MV-4-11 (cell line): ENCODE measurements at regions not wholly inside any gene's neighbourhood (a gene's known extent, or its start where the extent isn't known, plus 50 kb on each side); places are given as distances from the start of the nearest gene placed in this dataset.

ENCODE experiments used
- DNase-seq: peaks from one replicate; lab custom pipeline; 2025; lab: John Stamatoyannopoulos, UW

DNA sequence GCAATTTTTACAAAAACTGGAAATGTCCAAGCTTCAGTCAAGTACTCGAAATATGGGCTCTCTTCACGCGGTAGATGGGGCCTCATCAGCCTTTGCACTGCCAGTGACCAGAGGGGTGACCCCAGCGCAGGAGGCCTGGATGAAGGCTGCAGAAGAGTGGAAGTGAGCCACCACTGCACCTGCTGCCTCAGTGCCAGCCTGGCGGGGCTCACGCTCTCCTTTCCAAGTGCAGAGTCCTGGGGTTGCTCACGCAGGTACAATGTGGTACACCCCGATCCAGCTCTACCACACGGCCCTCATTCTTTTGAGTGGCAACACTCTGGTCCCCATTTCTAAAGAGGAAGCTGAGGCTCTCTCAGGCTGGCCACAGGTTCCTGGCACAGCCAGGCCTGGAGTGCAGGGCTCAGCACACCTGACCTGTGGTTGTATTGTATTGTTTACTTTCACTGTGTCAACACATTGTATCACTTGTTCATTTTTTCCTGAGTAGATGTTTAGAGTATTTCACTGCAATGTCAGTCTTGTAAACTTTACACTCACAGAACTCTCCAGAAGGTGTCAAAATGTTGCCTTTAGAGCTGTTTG lies 97.3 kb upstream of the SOX1 start:
- no peak for DNase-seq

DNA sequence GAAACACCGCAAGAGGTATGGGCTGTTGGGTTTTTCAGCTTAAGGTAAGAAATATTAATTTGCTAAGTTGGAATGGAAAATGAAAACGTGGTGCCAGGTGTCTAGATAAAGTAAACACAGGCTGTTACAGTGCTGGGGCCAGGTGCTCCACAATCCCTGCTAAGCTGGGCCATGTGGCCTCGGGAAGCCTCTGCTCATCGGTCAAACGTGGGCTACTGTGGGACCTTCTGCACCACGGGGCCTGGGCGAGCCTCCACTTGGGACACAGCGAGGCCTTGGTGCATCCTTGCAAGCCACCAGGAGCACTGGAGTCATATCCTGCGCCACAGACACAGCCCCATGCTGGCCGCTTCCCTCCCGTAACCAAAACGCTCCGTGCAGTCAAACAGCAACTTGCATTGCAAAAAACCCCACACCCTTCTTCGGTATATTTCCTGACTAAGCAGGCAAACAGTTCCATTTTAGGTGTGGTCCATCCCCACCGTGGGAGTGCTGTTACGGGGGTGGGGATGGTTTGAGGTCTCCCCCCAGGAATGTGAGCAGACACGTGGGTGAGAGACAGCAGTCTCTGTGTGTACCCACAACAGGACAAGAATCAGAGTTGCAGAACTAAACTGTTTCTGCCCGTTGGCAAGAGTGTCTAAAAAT lies 96.3 kb upstream of the SOX1 start:
- DNase-seq = no peak

DNA sequence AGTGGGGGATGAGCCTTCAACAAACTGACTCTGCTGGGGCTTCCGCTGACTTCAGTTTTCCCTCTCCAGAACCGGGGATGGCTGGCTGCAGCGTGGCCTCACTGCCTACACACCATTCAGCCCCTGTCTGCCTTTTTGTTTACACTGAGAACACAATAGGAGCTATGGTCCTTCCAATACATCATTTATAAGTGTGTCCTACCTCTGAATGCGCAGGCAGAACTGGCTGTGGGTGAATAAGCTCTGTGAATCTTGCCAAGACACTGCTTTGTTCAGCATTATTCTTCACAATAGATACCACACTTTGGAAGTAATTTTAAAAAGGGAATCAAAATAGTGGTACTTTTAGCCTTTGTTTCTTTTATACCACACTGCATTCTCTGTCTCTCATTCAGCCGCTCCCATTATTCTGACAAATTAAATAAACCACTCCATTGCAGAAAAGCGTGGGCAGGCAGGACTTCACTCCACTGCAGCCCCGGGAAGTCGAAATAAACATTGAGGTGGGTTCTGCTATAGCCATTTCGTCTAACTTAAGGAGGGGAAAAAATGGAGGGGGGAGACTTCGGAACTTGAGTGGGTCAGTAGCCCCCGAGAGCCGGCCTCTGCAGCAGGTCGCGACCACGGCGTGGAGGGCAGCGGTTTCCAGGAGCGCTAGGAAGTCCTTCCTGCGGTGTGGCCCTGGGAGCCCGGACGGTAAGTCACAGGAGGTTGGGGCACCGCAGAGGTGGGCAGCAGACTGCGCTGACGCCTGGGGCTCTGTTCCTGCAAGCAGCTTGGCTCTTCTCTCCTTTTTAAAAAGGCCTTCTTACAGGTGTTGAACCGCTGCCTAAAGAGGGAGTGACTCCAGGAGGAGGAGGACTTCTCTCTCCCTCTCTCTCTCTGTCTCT lies 94.8 kb upstream of the SOX1 start:
- DNase-seq = no peak

DNA sequence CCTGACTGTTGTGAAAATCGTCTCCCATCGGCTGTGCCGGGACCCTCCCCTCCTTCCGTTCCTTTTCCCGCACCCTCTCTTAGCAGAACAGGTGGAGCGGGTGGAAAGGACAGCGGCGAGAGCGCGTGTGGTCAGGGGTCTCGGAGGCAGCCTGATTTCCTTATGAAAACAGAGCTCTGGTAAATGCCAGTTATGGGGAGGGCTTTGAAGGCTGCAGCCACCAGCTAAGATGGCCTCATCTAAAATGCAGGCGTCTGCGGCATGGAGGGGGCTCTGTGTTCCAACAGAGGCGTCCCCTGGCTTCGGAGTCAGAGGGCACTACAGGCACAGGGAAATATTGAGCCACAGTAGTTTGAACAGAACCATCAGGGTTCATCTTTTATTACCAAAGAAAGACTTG lies 93.8 kb upstream of the SOX1 start:
- no peak for DNase-seq

DNA sequence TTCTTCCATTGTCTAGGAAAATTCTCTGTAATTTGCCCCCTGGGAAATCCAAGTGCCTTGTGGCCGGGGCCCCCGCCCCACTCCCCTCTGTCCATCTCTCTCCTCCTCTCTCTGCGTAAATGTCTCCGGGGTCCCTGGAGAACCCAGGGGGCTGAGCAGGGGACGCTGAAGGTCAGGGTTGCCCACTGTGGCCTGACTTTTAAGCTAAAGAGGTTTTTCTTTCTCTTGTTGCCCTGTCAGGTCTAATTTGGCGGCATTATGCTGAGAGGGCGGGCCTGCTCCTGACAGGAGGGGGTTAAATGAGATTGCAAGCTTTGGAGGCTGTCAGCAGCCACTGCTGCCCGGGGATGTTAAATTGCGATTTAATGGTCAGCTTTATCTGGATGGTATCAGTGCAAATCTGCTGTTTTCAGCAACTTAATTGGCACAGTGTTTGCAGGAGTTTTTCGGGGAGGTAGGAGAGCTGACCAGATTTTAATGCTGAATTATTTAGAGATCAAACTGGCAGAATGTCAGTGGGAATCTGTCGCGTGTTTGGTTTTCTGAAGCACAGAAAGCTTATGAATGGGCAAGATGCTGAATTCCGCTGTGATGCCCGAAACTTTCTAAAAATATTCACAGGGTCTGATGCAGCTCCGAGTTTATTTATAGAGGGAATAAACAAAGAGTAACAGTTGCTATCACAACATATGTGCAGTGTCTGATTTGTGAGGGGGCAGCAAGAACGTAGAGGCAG lies 93.2 kb upstream of the SOX1 start:
- no peak for DNase-seq

DNA sequence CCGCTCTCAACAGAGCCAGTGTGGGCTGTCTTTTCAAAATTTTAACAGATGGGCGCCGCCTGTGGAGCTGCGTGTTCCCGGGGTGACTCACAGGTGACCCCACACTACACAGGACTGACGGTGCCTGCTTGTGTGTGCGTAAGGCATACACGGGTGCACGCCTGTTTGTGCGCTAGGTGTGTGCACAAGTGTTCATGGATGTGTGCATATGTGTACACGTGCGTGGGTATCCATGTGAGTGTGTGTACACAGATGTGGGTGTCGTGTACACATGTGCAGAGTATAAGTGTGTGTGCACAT lies 92.7 kb upstream of the SOX1 start:
- no peak for DNase-seq

DNA sequence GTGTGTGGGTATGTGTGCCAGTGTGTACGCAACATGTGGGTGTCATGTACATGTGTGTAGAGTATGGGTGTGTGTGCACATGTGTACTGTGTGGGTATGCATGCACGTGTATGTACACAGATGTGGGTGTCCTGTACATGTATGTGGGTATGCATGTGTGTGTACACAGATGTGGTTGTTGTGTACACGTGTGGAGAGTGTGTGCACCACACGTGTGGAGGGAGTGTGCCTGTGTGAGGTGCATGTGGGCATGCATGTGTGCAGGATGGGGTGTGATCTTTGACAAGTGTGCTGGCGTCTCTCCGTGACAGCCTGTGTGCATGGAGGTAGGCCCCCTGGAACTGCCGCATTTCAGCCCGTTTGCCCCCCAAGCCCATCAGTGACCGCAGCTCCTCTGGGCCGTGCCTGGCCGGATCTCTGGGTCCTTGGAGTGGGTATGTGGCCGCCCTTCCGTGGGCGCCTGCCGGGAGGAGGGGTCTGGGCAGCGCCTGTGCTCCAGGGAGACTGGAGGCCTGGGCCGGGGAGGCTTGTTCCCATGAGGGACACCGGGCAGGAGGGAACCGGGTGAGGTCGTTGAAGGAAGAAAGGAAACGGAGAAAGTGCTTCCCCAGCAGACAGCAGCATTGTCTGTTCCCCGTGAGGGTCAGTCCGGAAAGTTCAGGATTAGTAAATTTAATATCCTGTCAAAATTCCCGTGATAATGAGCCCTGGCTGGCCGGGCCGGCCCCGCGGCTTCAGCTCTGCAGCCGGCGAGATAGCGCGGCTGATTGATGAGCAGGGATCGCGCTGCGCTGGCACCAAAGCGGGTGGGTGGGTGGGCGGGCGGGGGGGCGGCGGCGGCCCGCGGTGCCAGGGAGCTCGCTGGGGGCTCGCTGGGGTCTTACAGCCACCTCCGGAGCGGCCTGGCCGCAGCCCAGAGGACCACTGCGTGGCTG lies 91.1 kb upstream of the SOX1 start:
- no peak for DNase-seq

DNA sequence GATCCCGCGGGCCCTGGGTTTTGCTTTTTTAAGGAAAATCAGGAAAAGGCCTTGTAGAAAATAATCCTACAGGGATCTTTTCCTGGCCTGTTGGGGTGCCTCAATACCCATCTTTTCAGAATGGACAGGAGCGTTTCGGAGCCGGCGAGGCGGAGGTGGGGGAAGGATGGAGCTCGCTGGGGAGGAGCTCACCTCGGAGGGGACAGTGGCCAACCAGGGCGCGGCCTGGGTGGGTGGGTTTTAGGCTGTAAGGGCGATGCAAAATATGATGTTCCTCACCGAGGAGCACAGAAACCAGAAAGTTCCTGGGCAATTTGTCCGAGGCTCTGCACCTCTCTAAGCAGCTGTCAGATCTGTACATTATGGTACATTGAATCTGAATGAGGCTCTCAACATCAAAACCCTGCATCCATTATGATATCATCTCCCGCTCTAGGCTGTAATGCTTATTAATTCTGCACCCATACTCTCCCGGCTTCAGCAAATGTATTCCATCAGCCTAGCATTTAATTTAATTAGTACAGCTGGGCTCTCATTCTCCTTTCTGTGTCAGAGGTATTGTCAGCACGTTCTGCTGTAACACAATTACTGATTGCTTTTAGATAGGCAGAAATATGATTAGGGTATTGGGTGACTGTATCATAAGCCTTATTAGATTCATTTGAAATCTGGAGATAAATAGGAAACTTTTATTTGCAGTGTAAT lies 90.3 kb upstream of the SOX1 start:
- no peak for DNase-seq

DNA sequence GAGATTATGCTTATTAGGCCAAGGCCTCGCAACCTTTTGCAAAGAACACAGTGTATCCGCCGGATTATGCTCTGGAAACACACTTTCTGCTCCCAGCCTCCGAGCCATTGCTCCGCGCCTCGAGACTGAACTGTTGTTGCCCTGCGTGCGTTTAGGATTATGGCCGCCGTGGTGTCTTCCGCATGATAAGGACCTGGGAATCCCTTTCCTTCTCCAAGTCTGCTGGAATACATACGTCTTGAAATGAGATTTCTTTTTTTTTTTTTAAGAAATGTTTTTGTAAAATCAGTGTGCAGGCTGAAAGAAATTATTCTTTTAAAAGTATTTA lies 89.8 kb upstream of the SOX1 start:
- no peak for DNase-seq

DNA sequence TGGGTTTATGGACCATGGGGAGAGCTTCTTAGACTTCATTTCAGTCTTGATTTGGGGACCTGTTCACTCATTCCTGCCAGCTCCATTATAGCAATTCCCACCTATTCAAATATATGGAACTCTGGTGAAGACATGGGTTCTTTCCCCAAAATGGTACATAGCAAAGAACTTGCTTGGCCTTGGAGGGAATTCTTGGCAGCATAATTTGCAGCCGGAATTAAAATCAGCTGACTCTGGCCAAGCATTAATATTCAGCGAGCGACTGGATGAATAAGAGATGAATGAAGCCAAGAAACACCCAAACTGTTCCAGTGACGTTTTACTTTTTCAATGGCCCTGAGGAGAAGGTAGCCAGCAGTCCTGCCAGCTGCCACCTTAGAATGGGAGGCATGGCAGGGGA lies 88.4 kb upstream of the SOX1 start:
- DNase-seq = no peak

DNA sequence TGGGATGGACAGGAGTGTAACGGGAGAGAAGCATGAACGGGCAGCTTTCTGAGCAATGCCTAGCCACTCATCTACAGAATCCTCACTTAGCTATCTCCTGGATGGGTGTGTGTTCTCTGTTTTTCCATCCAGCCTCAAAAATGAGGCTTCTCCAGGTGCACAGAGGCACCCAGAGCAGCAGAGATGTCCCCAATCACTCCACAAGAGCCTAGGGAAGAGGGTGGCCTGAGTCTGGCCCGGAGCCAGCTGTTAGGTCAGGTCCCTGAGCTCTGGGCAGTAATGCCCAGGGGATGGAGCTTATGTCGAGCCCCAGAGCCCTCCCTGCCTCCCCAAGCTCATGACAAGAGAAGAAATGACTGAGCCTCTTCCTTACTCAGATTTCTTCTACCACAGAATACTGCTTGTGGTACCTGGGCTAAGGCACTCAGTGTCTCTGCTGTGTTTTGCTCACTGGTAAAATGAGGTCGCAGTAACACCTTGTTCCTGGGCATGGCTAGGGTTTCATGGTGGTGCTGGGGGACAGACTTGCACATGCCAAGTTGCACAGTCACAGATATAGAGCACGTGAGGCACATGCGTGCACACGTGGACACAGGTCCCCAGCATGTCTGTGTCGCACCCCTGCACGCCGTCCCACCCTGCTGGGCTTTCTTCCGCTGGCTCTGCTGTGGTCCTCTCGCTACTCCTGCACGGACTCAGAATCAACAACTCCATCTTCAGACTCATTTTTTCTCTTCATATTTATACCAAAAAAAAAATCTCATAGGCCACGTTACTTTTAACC lies 86.6 kb upstream of the SOX1 start:
- DNase-seq = no peak

DNA sequence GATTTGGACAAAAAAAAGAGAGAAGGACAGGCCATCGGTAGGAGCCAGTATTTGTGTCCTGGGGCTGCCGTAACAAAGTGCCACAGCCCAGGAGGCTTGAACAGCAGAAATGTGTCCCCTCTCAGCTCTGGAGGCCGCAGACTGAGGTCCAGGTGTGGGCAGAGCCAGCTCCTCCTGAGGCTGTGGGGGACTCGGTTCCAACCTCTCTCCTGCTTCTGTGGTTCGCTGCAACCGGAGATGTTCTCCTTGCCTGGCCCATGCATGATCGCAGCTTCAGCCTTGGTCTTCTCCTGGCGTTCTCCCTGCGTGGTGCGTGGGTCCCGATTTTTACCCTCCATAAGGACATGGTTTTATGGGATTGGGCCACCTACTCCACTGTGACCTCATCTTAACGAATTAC lies 85.9 kb upstream of the SOX1 start:
- no peak for DNase-seq

DNA sequence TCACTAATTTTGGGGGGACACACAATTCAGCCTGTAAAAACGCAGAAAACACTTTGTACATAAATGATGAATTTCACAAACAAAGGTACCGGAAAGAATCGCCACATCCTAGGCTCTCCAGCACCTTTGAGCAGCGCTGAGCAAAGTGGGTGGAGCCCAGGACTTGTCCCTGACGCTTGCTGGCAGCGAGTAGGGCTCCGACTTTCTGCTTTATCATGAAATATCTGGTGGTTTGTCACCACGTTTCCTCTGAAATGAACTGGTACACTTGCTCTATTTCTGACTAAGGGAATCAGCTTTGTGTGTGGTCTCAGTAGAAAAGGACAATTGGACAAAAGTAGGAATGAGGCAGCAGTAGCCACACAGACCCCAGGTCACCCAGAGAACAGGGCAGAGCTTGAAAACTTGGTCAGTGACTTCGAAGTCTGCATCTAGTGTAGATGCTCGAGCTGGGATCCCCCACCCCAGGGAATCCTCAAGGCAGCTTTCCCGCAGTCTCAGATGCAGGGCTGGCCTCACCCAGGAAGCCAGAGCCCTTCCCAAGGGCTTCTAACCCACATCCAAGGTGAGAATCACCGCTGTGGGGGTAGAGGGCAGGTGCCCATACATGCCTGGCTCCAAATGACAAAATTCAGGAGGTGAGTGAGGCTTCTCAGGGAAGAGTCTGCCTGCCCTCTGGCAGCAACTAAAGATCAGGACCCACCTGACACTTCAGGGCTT lies 85.3 kb upstream of the SOX1 start:
- no peak for DNase-seq

DNA sequence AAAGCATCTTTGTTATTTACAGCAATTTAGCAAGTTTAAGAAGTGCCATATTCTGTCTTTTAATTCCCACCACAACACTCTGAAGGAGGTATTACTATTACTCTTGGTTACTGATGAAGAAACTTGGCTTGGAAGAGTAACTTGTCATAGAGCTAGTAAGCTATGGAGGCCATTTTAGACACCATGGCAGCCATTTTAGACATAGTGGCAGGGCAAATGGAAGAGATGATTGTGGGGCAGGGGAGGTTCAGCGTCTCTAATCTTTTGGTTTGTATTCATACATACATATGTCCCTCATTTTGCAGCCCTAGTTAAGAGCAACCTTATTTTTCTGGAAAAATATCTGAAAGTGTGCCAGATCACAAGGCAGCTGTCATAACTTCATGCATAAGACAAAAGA lies 82.6 kb upstream of the SOX1 start:
- no peak for DNase-seq

DNA sequence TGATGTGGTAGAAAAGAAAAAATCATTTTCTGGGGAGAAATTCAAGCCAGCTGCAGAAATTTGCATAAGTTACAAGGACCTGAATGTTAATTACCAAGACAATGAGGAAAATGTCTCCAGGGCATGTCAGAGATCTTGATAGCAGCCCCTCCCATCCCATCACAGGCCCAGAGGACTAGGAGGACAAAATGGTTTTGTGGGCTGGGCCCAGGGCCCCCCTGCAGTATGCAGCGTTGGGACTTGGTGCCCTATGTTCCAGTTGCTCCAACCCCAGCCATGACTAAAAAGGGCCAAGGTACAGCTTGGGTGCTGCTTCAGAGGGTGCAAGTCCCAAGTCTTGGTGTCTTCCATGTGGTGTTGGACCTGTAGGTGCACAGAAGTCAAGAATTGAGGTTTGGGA lies 76.6 kb upstream of the SOX1 start:
- no peak for DNase-seq

DNA sequence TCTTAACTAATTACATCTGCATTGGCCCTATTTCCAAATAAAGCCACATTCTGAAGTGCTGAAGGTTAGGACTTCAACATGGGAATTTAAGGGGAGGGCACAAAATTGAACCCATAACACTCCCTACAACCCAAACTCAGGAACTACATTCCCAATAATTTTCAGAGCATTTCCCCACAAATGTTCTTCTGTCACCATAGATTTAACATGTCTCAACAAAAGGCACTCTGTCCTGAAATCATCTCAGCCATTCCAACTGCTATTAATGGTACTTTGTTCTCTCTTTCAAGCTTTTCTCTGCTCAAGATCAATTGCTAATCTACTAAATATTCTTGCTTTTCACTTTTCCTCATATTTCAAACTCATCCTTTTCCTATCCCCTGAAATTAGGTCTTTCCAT lies 74.0 kb upstream of the SOX1 start:
- DNase-seq = no peak

DNA sequence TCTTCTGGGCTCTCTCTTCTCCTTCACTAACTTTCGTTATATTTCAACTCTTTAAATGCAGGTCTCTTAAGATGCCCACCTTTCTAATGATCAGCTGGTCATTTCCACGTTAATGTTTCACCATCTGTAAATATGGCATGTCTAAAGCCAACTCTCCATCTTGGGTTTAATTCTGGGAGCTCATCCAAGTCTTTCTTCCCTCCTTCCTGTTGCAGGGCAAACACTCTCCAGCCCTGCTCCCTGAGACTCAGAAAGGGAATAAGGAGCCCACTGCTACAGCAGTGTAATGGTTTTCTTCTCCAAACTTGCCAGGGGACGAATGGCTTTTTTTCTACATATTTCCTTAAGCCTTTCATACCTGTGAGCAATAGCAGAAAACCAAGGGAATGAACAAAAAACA lies 73.3 kb upstream of the SOX1 start:
- DNase-seq = no peak

DNA sequence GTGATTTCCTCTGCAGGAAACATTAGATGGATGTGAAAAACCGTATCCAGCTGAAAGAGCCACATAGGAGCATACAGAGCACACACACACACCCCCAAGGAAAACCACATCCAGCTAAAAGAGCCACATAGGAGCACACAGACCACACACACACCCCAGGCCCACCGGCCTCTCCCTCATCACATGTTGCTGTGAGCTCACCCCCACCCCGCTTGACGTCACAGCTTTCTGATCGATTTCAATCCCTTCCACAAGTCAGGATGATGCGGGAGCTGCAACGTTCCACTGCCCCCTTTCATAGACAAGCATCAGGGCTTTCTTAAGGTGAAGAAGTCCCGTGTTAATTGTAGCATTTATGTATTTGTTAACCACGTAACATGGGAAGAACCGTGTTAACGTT lies 72.4 kb upstream of the SOX1 start:
- DNase-seq = no peak

DNA sequence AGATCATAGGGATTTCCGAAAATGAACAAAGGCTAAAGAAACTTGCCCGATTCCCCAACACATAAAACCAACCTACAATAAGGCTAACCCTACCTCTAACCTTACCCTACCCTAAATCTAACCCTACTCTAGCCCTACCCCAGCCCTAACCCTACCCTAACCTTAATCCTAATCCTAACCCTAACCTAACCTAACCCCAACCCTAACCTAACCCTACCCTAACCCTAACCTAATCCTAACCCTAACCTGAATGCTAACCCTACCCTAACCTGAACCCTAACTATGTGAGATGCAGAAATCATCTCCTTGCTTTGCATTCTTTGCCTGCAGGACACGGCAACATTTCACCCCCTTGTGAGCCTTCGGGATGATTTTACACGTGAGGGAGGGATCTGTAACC lies 67.6 kb upstream of the SOX1 start:
- DNase-seq = no peak

DNA sequence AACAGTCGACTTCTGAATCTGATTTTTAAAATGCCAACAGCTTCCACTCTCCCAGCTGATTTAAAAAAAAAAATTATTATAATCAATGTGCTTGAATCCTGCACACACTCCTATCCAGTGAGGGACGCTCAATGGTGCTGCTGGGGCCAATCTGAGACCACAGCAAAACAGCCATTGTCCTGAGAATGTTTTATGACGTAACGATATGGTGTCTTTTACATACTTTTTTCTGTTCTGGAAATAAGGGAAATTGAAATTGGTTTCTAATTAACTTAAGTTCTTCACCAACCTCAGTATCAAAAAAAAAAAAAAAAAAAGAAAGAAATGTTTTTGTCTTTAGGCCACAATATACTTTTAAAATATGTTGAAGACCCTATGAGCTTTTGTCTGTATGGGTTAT lies 66.1 kb upstream of the SOX1 start:
- DNase-seq = no peak
